Hippocampal formation (tissue), 2 donors: ENCODE measurements at regions not wholly inside any gene's neighbourhood (a gene's known extent, or its start where the extent isn't known, plus 50 kb on each side); places are given as distances from the start of the nearest gene placed in this dataset.
A peak's percentile ranks its signal among the peaks of the same experiment; 100 is the strongest.

Experiments used
- DNase-seq, 2 donors: peaks; one replicate each; lab custom pipeline; 2025; lab: John Stamatoyannopoulos, UW

GRCh38 chr2:830419-831224 lies 120.0 kb upstream of the SNTG2 start:
- DNase-seq: no peak

DNA sequence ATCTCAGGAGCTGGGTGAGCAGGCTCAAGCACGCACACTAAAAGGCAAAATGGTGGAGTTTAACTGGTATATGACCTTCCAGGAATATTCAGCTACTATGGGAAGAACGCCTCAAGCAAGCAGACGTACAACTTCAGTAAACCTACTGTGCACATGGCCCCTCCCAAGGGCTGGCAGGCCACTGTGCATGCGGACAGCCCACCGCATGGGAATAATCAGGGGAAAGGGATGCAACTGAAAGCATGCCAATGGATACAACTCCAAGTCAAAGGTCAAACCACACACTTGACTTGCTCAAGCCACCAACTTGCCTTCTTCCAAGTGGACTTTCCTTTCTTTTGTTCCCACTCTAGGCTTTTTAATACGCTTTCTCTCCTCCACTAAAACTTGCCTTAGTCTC lies 121.6 kb upstream of the SNTG2 start:
- DNase-seq: no peak

- no peak for DNase-seq
These were observed 125.7 kb upstream of the SNTG2 start for GRCh38 chr2:824954-825353.

DNA sequence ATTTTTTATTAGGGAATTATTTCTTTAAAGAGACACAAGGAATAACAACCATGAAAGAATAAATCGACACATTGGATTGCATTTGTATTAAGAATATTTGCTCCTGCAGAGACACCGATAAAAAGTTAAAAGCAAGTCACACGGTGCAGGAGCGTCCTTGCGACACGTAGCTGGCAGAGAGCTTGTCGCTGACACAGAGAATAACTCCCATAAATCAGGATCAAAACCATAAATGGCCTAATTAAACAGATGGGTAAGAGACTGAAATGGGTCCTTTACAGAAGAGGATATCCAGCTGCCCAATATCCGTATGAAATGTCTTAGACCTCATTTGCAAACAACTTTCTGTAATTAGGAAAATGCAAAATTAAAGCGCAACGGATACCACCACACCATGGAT lies 126.1 kb upstream of the SNTG2 start:
- no peak for DNase-seq

DNA sequence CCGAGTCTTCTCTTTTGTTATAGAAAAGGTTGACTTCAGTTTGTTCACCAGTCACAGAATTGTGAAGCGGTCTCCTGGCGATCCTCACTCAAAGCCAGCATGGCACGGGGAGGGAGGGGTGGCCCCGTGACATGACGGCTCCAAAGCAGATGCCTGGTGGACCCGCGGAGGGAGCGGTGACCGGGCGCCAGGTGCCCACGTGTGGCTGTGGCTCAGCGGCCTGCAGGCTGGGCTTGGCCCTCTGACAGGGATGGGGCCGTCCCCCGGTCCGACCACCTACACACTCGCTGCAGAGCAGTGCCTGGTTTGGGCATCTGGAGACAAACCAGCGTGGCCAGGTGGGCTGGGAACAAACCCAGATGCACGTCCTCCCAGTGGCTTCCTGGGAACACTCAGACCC lies 129.1 kb upstream of the SNTG2 start:
- no peak for DNase-seq

DNA sequence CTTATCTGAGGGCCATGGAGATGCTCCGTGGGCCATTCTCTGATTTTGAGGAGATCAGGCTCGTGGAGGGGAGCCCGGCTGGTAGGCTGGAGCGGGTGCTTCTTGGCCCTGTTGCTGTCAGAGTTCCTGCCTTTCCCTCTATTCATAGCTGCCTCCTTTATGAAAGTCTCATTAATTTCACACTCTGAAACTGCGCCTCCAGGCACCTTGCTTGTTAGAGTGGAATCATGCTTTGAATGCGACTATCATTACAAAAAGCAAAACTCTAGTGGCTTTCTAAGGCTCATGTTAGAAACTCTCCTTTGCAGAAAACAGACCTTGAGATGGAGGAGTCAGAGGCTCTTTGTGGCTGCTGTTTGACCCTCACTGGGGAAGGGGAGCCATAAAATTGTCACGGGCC lies 131.0 kb upstream of the SNTG2 start:
- DNase-seq: no peak

DNA sequence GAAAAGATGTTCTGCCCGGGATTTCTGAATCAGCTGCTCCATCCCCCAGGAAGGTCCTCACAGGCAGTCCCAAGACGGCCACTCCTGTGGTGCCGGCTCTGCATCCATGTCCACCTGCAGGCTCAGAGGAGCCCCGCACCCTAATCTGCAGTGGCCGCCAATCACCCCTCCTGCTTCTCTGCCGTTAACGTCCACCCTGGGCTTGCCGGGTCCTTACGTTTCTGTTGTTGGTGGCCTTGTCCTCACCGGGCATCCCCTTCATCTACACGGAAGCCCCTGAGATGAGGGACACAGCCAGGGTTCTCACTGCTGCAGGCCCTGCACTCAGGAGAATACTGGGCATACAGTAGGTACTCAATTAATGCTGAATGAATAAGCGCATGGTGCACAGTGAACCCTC lies 131.5 kb upstream of the SNTG2 start:
- DNase-seq: no peak

DNA sequence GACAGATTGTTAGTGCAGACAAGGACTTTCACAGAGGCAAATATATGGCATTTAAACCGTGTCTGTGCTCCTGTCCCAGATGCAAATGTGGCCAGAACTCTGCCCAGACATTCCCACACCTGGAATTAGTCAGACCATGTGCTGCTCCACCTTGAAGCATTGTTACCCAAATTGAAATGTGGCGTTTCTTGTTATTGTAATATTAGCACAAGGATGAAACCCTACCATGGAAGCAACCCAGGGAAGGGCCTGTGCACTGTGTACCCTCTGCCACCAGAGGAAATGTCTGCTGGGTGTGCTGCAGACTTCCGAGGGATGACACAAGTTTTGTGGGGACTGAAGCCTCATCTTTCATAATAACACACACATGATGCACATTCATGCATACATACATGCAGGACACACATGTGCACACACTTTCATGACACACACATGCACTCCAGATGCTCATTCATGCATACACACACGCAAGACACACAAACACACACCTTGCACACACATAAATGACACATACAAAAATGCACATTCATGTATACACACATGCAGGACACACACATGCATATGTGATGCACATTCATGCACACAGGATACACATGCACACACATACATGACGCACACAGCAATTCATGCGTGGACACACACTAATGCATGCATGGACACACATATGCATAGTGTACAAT lies 133.2 kb upstream of the SNTG2 start:
- DNase-seq: no peak

DNA sequence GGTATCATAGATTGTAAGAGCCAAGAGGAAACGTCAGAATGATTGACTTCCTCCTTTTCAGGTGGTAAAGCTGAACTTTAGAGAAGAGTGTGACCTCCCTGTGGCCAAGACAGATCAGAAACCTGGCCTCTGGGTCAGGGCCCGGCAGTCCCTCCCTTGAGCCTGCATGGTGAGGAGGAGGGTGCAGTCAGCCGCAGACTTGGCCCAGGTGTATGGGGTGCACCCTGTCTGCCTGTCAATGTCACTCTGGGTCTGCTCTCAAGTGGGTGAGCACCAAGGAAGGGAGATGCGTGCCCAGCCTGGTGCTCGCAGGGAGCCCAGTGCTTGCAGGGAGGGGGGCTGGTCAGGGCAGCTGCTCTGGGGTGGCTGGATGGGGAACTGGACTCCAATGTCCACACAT lies 134.4 kb upstream of the SNTG2 start:
- DNase-seq: no peak

- DNase-seq: no peak
These were observed 133.2 kb upstream of the TMEM18 start for GRCh38 chr2:810397-810796.

GRCh38 chr2:807300-807699 lies 130.1 kb upstream of the TMEM18 start:
- no peak for DNase-seq

- no peak for DNase-seq
These were observed 128.5 kb upstream of the TMEM18 start for GRCh38 chr2:805664-806063.

DNA sequence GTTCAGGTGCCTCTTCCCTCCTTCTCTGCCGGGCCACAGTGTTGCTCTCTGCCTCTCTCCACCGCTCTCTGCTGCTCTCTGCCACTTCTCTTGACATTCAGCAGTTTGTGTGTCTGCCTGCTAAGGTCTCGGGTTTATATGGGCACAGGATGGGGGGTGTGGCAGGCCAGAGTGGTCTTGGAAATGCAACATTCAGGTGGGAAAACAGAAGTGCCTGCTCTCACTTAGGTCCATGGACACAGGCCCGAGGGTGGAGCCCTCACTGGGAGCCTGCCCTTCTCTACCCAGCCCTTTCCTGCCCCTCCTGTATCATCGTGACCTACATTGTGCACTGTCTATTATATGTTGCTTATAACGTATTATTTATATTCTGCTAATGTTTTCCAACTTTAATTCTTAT lies 120.8 kb upstream of the TMEM18 start:
- DNase-seq: no peak

DNA sequence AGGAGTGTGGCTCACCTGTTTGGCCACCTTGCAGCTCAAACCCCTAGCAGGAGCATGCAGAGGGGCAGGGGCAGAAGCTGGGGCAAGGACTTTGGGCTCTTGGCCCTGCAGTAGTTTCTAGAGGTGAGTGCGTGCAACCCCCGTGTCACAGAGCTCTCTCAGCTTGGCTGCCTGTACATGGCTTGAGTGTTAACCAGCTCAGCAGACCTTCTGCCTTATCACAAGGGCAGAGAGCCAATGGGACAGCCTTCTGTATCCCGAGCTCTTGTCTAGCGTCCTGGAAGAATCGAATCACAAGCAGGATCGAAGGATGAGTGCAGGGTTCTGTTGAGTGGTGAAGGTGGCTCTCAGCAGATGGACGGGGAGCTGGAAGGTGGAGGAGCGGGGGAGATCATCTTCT lies 120.3 kb upstream of the TMEM18 start:
- no peak for DNase-seq

GRCh38 chr2:796141-796985 lies 119.2 kb upstream of the TMEM18 start:
- DNase-seq: no peak

- DNase-seq: no peak
These were observed 118.4 kb upstream of the TMEM18 start for GRCh38 chr2:795531-796041.

- peak in 1 of 2 donors; percentile 63 for DNase-seq
These were observed 117.5 kb upstream of the TMEM18 start for GRCh38 chr2:794554-795241.

DNA sequence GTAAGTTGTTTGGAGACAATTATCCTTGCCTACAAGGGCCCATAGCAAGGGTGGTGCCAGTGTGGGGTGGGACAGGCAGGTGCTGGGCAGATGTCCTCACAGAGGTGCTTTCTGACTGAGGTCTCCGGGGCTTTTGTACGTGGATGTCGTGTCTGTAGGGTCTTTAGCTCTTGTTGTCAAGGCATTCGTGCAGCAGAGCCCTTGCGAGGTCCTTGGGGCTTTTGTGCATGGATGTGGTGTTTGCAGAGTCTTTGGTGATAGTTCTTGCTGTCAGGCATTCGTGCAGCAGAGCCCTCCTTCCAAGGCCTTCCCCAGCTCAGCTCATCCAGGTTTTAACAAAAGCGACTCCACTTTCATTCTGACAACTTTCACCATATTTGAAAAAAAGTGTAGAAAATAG lies 116.0 kb upstream of the TMEM18 start:
- DNase-seq: no peak

DNA sequence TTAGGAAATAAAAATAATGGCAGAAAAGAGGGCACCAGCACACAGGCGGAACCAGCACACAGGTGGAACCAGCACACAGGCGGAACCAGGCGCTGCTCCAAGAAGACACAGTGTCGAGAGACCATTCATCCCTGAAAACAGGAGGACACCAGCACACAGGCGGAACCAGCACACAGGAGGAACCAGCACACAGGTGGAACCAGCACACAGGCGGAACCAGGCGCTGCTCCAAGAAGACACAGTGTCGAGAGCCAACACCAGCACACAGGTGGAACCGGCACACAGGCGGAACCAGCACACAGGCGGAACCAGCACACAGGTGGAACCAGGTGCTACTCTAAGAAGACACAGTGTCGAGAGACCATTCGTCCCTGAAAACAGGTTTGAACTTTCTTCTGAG lies 115.5 kb upstream of the TMEM18 start:
- no peak for DNase-seq

DNA sequence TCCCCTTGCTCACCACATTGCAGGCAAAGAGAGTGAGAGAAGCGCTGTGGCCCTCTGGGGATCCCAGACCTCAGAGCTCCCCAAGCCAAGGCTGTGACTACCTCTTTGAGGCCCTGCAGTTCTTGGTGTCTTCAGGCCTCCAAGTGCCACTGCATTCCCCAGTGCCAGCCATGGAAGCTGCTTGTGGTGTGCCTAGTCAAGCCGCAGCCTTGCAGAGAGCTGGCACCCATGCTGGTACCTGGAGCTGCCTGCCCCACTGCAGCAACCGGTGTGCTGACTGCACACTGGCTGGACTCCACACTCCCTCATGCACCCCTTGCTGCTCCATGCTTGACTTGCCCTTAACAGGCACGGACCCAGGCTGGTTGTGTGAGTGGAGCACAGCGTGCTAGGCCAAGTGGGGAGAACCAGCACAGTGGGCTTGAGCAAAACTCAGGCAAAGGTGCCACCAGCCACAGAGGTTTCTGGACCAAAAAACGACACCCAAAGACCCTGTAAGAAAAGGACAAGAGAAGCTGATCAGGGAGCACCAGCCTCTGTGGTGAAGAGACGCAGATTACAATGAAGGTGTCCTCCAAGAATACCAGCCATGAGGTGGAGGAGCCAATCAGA lies 113.5 kb upstream of the TMEM18 start:
- DNase-seq: no peak

GRCh38 chr2:790081-790480 lies 112.9 kb upstream of the TMEM18 start:
- no peak for DNase-seq

DNA sequence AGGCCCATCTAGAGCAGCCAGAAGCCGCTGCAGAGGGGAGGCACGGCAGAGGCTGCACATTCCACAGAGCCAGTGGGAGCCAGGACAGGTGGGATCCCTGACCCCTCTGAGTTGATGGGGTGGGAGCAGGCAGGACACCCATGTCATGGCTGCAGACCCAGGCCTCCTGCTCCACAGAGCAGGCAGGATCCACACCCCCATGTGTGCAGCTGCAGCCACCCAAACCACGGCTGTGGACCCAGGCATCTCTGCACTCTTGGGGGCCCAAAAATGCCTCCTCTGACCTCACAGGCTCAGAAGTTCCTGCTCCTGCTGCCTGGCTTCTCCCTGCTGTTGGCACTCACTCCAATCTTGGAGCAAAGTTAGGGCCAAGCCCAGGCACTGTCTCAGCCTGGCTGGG lies 112.3 kb upstream of the TMEM18 start:
- no peak for DNase-seq
